ENCODE measurements at regions not wholly inside any gene's neighbourhood (a gene's known extent, or its start where the extent isn't known, plus 50 kb on each side); places are given as distances from the start of the nearest gene placed in this dataset.
"Not testable (repeated sequence)": the region's sequence is repeated elsewhere in the genome, so short reads cannot be mapped to it uniquely, and the experiment has no call there.

DNA sequence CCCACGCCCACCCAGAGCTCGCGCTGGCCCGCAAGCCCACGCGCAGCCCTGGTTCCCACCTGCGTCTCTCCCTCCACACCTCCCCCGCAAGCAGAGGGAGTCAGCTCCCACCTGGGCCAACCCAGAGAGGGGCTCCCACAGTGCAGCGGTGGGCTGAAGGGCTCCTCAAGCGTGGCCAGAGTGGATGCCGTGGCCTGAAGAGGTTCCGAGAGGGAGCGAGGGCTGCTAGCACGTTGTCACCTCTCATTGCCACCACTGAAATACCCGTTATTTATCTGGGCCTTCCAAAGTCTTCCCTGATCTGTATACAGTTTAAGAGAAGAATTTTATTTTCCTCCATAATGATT is 88.3 kb upstream of the MYLIP start:
- no peak for DNase-seq (ENCODE audit: low spot score)

DNA sequence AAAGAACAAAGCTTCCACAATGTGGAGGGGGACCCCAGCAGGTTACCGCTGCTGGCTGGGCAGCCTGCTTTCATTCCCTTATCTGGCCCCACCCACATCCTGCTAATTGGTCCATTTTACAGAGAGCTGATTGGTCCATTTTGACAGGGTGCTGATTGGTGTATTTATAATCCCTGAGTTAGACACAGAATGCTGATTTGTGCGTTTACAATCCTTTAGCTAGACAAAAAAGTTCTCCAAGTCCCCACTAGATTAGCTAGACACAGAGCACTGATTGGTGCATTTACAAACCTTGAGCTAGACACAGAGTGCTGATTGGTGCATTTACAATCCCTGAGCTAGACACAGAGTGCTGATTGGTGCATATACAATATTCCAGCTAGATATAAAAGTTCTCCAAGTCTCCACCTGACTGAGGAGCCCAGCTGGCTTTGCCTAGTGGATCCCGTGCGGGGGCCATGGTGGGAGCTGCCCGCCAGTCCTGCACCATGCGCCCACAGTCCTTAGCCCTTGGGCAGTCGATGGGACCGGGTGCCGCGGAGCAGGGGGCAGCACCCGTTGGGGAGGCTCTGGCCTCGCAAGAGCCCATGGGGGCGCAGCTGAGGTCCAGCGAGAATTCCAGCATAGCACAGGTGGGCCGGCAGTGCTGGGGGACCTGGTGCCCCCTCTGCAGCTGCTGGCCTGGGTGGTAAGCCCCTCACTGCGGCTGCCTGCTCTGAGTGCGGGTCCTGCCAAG is 88.8 kb upstream of the MYLIP start:
- DNase-seq (ENCODE audit: low spot score) = not testable (repeated sequence)

- no peak for DNase-seq (ENCODE audit: low spot score)
These were observed 89.9 kb upstream of the MYLIP start for GRCh38 chr6:16038938-16039337.

DNA sequence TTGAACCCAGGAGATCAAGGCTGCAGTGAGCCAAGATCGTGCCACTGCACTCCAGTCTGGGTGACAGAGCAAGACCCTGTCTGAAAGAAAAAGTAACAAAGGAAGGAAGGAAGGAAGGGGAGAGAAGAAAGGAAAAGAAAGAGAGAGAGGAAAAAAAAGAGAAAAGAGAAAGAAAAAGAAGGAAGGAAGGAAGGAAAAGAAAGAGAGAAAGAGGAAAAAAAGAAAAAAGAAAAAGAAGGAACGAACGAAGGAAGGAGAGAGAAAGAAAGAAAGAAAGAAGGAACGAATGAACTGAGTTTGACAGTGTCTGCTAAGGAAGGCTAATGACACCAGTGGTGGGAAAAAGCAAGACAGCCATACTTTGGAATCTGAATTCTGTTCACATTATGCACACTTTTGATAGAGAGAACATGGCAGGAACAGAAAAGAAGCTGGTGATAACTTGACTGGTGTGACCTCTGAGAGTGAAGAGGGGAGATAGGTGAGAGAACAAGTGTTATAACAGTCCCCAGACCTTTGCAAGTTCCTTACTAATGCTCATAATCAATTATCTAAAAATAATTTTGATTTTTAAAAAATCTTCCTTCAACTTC is 93.3 kb upstream of the MYLIP start:
- no peak for DNase-seq (ENCODE audit: low spot score)

DNA sequence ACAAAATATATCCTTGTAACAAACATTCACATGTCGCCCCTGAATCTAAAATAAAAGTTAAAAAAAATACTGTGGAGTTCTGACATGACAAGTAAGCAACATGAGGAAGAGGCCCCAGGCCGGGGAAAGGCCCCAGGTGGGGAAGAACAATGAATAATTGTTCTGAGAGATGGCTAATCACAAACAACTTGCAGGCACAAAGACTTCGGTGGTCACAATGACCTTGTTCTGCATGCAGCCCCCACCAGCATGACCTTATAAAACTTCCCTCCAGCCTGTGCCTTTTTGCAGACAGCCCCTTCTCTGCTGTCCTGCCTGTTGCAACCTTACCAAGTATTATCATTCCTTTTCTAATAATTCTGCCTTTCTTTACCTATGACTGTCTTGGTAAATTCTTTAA is 95.7 kb upstream of the MYLIP start:
- DNase-seq (ENCODE audit: low spot score) = no peak

- DNase-seq (ENCODE audit: low spot score) = no peak
These were observed 97.5 kb upstream of the MYLIP start for GRCh38 chr6:16031278-16031981.

GRCh38 chr6:16028966-16029365 is 99.9 kb upstream of the MYLIP start:
- no peak for DNase-seq (ENCODE audit: low spot score)

DNA sequence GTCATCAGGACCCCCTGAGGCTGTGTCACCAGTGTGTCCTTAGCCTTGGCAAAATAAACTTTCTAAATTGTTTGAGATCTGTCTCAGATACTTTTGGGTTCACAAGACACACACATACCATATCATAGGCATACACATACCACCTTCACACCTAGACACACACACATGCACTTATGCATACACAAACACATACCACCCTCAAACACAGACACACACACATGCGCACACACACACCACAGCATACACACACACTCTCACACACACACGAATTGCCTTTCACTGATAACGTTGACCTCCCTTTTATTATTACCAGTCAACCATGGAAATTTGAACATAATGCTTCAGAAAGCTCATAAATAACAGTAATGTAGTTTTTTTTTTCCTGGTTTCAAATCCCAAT is 108.6 kb upstream of the MYLIP start:
- DNase-seq (ENCODE audit: low spot score) = no peak

- DNase-seq (ENCODE audit: low spot score) = no peak
These were observed 109.4 kb upstream of the MYLIP start for GRCh38 chr6:16019462-16019861.

DNA sequence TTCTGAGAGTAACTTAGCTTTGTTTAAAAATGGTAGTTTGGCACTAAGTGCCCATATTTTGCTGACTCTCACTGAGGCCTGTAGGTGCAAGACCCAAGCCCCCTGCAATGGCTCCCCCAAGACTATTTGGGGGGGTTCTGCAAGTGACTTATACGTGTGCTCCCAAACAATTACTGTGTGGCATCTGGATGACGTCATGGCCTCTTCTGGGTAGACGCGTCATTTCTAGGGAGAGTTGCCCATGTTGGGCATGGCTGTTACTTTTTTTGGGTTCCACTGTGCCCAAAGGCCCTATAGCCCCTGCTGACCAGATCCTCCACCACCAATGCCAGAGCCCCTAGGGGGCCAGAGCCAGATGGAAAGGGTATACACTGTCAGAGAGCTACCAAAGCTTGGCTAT is 110.3 kb upstream of the MYLIP start:
- no peak for DNase-seq (ENCODE audit: low spot score)

- DNase-seq (ENCODE audit: low spot score) = not testable (repeated sequence)
These were observed 114.6 kb upstream of the MYLIP start for GRCh38 chr6:16014325-16014724.

- no peak for DNase-seq (ENCODE audit: low spot score)
These were observed 121.7 kb upstream of the MYLIP start for GRCh38 chr6:16007146-16007545.

DNA sequence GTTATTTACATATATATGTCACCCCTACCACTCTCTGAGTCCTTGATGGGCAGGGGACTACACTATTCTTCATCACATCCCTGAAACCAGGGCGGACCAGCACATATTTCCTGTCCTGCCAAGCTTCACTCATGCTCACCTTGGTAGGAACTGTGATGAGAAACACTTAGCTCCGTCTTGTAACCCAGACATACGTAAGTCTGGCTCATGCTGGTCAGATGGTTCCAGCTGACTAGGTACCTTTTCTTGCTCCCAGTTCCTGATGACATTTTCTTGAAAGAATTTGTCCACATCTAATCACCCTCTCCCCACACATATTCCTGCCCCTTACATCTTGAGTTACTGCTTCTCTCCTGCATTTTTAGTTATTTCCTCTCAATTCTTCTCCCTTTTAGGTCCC is 122.2 kb upstream of the MYLIP start:
- no peak for DNase-seq (ENCODE audit: low spot score)

GRCh38 chr6:16004934-16005679 is 123.8 kb upstream of the MYLIP start:
- DNase-seq (ENCODE audit: low spot score) = no peak

- no peak for DNase-seq (ENCODE audit: low spot score)
These were observed 125.7 kb upstream of the MYLIP start for GRCh38 chr6:16003197-16003491.

DNA sequence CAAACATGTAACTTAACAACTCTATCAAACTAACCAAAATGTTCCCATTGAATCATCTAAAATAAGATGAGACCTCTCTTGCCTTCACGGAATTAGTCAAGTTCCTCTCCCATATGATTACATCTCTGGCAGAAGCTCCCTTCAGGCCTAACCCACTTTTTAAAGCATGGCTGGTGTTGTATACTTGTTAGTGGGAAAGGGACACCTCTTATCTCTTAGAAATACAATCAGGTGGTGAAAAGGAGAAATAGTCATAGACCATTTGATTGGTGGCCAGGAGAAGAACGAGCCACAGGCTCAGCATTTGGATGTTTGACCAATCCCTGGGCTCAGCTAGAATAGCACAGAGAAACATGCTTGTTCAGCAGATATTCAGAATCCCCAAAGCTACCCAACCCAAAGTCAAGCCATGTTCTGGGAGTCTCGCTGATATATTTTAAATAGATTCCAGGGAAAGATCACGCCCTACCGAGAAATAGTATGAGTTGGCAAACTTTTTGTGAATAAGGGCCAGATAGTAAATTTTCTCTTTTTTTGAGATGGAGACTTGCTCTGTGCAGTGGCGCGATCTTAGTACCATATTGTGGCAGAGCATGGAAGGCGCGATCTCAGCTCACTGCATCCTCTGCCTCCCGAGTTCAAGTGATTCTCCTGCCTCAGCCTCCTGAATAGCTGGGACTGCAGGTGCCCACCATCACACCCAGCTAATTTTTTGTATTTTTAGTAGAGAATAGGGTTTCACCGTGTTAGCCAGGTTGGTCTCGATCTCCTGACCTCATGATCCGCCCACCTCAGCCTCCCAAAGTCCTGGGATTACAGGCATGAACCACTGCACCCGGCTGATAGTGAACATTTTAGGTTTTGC is 126.3 kb upstream of the MYLIP start:
- DNase-seq (ENCODE audit: low spot score) = no peak

DNA sequence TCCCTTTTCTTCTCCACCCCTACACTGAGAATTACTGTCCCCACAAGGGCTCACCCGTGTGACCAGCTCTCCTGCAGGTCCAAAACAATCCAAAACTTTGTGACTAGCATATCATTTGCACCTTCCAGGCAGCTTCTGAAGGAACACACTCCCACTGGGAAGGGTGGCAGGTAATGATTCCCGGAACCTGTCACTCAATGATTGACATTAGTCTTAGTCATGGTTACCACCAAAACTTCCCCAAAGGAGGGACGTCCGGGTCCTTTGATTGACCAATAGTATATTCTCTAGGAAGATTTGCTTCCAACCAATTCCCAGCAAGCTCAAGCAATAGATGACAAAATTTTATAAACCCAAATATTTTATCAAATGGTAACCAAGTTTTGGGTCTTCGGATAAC is 127.7 kb upstream of the MYLIP start:
- DNase-seq (ENCODE audit: low spot score) = no peak

DNA sequence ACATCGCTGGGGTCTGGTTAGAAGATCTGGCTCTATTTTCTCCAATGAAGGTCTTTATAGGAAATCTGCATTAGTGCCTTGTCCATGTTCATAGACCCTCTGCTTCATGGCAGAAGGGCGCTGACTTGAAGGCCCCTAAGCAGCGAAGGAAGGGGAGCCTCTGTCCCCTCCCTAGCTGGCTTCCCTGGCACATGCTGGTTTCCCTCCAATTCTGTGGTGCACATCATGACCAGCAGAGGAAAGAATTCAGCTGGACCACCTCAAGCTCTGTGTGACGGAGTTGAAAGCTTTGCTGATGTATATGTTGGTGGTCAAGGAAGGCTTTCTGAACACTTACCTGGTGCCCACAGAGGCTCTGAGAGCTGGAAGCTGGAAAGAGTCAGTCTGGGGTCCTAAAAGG is 129.7 kb upstream of the MYLIP start:
- no peak for DNase-seq (ENCODE audit: low spot score)

DNA sequence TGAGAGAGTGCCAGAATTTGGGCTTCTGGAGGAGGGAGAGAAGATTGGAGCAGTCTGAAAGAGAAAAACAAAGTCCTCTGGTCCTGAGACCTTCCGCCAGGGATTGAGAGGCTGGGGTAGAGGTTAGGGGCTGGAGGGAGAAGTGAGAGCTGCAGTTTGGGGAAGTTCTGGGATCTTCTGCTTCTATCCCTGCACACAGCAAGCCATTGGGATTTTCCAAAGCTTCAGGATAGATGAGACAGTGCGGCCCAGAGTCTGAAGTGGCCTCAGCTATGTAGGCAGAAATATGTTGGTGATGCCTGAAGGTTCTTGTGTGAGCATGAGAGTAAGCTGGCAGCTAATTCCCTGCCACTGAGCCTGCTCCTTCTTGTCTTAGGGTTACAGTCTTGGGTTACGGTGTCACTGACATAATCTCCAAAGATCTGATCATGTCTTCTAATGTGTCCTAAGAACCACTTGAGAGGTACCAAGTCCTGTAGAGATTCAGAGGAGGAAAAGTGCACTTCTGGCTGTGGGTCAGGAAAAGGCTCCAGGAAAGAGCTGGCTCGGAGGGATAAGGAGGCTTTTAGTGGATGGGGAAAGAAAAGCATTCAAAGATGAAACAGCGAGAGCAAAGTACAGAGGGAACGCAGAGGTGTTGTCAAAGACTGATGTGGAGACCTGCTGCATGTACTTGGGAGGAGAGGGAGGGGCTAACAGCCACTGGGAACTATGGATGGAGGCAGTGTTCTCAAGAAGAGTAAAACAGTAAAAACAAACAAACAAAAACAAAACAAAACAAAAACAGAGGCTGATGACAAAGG is 131.1 kb upstream of the MYLIP start:
- no peak for DNase-seq (ENCODE audit: low spot score)

DNA sequence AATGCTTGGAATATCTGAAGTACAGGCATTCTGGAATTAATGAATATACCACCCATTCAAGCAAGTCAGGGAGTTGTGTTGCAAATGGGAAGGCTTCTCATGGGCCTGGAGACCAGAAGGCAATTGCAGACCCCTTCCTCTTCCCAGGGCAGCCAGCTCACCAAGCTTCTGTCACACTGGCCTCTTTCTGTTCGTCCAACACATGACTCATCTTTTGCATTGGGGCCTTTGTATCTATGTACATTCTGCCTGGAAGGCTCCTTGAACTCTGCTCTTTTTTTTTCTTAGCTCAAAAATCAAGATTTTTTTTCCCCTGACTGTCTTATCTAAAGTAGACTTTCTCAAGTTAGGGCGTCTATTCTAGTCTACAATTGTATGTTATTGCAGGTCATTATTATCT is 132.9 kb upstream of the MYLIP start:
- no peak for DNase-seq (ENCODE audit: low spot score)

DNA sequence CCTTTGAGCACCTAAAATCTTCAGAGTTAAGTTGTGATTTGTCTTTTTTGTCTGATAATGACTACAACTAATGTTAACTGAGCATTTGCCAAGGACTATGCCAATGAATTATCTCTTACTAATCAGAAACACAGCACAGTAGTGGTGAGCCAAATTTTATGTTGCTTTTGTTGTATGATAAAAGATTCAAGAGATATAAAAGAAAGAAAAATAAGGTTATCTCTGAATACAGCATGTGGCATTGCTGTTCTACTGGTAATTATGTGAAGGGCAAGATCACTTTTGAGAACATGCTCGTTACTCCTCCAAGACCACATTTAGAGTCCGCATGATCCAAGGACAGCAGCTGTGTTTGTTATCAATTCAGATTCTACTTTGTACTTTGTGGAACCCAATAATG is 133.4 kb upstream of the MYLIP start:
- DNase-seq (ENCODE audit: low spot score) = no peak
